ENCODE measurements at regions not wholly inside any gene's neighbourhood (a gene's known extent, or its start where the extent isn't known, plus 50 kb on each side); places are given as distances from the start of the nearest gene placed in this dataset.
"Not testable (repeated sequence)": the region's sequence is repeated elsewhere in the genome, so short reads cannot be mapped to it uniquely, and the experiment has no call there.

DNA sequence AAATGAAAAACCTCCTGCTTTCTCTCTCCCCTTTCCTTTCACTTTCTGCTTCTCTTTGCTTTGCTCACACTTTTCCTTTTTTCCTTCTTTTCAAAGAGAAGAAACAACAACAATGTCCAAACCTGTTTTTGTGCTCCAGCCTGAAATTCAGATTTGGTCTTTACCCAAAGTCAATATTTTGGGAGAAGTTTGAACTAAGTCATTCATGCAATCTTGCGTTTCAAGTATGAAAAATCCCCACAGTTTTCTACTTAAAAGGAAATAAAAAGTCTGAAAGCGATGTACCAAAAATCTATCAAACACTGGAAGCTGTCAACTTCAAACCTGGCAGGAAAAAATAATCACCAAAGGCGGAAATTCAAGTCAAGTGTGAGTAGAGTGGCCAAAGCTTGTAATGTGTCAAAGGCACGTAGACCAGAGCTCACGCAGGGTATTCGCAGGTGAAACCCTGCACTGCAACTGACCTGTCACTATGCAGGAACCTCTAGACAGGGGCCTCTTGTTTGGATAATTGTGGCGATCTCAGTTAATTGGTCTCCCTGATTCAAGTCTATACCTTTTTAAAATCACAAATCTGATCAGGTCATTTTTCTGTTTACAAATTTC, 118.8 kb upstream of the GALNT15 start:
- no peak for DNase-seq (ENCODE audit: low read depth in 3 of 3)

DNA sequence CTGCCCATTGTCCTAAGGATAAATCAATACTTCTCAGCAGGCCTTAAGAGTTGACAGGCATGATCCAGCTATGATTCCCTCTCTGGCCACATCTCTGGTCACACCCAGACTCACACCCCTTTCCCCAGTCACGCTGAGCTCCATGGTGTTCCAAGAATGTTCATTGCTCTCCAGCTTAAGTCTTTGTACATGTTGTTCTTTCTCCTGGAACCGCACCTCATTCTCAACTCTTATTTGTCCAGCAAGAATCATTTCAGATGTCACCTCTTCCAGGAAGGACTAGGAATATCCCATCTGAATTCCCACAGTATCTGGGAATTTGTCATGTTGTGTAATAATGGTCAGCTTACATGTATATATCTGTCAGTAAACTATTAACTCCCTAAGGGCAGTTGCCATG, 118.3 kb upstream of the GALNT15 start:
- DNase-seq (ENCODE audit: low read depth in 3 of 3): no peak

- no peak for DNase-seq (ENCODE audit: low read depth in 3 of 3)
Measured at GRCh38 chr3:16058521-16058920, 116.0 kb upstream of the GALNT15 start.

GRCh38 chr3:16059081-16059537, 115.4 kb upstream of the GALNT15 start:
- DNase-seq (ENCODE audit: low read depth in 3 of 3): no peak

GRCh38 chr3:16059711-16060357, 114.6 kb upstream of the GALNT15 start:
- no peak for DNase-seq (ENCODE audit: low read depth in 3 of 3)

DNA sequence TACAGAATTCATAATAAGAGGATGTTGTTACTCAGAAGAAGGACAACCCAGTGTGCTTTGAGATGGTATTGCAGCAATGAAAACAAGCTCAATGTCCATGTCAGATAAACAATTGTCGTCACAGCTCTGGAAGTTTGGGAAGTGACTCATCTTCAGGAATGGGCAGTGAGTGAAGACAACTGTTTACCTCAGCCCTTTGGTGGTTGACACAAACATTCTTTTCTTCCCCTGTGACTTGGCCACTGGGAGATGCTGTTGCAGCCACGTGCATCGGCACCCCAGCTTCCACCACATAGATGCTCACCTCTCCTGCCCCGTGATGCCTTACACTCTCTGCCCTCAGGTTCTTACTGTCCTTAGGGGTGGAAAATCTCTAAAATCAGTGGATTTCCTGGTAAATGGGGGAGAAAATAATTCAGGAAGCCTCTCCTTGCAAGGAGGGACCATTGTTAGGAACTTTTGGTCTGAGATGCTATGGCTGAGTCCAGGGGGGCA, 114.1 kb upstream of the GALNT15 start:
- DNase-seq (ENCODE audit: low read depth in 3 of 3): no peak

GRCh38 chr3:16060945-16061344, 113.5 kb upstream of the GALNT15 start:
- no peak for DNase-seq (ENCODE audit: low read depth in 3 of 3)

- DNase-seq (ENCODE audit: low read depth in 3 of 3): no peak
Measured at GRCh38 chr3:16061491-16061890, 113.0 kb upstream of the GALNT15 start.

DNA sequence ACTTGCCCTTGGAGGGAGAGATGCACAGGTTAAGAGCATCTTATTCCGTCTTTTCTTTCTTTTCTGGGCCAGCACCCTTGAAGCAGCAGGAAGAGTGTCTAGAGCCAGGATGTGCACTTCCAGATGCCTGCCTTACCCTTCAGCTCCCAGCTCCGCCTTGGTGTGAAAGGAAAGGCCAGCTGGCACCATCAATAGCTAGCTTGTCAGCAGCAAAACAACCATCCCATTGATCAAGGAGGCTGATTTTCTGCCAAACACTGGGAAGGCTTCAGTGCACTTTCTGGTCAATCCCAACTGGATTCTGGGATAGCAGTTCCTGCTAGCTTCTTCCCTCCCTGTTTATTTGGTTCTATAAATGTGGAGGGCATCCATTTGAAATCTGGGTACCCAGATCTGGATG, 110.9 kb upstream of the GALNT15 start:
- DNase-seq (ENCODE audit: low read depth in 3 of 3): no peak

DNA sequence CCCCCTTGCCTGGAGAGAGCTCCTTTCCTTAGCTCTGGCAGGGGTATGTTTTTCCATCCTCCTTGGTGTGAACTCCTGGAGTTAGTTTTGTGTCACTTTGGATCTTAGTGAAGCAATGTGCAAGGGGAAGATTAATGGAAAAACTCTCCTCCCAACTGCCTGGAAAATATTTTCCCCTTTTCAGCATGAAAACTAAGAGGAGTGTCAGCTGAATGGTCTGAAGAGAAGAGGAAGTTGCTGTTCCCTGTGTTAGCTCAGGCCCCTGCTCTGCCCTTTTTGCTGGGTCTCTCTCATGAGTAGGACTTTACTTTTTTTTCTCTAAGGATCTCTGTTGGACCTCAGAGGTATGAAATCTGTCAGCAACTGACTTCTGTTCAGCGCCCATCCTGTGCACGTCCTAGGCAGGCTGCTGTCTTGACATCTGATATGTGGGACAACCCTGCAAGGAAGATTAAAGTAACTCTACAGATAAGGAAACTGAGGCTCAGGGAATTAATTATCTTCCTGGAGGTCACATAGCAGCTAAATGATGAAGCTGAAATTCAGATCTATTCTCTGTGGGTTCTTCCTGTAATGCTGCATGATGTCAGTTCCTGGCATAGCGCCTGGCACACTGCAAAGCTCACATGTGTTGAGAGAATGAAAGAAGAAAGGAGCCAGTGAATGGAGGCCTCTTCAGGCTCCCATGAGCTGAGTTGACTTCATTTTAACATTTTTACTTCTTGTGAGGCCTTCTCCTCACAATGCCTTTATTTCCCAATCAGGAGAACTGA, 109.7 kb upstream of the GALNT15 start:
- DNase-seq (ENCODE audit: low read depth in 3 of 3): no peak

DNA sequence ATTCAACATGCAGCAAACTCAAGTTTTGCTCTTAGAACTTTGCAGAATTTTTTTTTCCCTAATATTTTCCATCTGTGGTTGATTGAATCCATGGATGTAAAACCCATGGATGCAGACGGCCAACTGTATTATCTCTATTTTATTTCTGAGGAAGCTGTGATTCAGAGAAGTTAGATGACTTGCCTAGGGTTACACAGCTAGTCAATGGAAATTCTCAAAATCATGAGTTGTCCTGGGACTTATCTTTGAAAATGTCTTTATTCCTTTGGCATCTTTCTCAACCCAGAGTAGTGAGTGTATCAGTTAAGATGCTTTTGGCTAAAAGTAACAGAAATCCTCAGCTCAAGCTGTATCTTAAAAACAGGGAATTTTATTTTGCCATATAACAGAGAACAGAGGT, 107.9 kb upstream of the GALNT15 start:
- no peak for DNase-seq (ENCODE audit: low read depth in 3 of 3)

- no peak for DNase-seq (ENCODE audit: low read depth in 3 of 3)
Measured at GRCh38 chr3:16066975-16067374, 107.5 kb upstream of the GALNT15 start.

- DNase-seq (ENCODE audit: low read depth in 3 of 3): no peak
Measured at GRCh38 chr3:16067837-16068471, 106.5 kb upstream of the GALNT15 start.

GRCh38 chr3:16069149-16069922, 105.1 kb upstream of the GALNT15 start:
- DNase-seq (ENCODE audit: low read depth in 3 of 3): no peak

DNA sequence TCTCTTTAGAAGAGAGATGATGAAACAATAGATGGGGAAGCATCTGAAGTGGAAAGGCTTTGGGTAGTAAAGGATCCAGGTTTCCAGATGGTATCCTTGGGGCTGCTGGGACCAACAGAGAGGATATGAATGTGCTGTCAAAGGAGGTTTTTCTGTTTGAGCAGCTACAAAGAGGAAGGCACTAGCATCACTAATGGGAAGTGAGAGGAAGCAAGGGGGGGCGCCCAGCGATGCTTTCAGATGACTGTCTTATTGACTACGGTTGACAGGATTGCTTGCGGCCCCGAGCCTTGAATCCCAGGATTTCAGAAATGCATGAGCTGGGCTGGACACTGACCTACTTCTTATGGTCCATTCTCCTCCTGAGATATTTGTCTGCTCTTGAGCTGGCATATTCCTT, 103.8 kb upstream of the GALNT15 start:
- DNase-seq (ENCODE audit: low read depth in 3 of 3): no peak

DNA sequence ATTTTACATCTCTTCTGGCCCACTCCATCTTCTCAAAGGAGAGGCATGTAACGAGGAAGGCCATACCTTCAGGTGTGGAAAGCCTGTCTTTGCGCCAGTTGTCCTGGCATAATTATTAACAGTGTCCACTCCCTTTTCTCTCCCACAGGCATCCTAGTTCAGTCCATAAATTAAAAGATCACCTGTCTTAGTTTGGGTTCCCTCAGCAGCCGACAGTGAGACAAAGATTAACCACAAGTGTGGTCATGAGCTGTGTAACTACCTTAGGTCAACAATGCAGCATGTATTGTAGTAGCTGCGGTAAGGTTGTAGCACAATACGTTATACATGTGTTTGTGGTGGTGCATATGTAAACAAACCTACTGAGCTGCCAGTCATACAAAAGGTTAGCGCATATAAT, 103.3 kb upstream of the GALNT15 start:
- DNase-seq (ENCODE audit: low read depth in 3 of 3): no peak

DNA sequence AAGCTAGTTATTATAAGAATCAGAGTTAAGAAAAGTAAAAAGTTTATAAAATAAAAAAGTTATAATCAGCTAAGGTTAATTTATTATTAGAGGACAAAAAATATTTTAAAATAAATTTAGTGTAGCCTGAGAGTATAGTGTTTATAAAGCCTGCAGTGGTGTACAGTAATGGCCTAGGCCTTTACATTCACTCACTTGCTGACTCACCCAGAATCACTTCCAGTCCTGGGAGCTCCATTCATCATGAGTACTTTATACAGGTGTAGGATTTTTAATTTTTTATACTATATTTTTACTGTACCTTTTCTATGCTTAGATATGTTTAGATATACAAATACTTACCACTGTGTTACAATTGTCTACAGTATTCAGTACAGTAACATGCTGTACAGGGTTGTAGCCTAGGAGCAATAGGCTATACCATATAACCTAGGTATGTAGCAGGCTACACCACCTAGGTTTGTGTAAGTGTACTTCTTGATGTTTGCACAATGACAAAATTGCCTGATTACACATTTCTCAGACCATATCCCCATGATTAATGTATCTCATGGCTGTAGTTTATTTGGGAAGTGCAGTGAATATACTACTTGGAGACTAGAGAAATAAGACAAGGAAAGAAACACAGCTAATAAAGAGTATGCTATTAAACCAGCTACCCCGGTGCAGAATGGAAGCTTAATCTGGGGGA, 101.9 kb upstream of the GALNT15 start:
- DNase-seq (ENCODE audit: low read depth in 3 of 3): no peak

- no peak for DNase-seq (ENCODE audit: low read depth in 3 of 3)
Measured at GRCh38 chr3:16073203-16073602, 101.3 kb upstream of the GALNT15 start.

DNA sequence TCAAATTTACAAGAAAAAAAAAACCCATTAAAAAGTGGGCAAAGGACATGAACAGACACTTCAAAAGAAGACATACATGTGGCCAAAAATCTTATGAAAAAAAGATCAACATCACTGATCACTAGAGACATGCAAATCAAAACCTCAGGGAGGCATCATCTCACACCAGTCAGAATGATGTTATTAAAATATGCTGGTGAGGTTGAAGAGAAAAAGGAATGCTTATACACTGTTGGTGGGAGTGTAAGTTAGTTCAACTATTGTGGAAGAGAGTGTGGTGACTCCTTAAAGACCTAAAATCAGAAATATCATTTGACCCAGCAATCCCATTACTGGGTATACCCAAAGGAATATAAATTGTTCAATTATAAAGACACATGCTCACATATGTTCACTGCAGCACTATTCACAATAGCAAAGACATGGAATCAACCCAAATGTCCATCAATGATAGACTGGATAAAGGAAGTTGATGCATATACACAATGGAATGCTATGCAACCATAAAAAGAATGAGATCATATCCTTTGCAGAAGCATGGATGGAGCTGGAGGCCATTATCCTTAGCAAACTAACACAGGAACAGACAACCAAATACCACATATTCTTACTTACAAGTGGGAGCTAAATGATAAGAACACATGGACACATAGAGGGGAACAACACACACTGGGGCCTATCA, 100.3 kb upstream of the GALNT15 start:
- not testable (repeated sequence) for DNase-seq (ENCODE audit: low read depth in 3 of 3)

- no peak for DNase-seq (ENCODE audit: low read depth in 3 of 3)
Measured at GRCh38 chr3:16075647-16076046, 98.8 kb upstream of the GALNT15 start.

Measured in stimulated activated CD4-positive, alpha-beta T cell treated with anti-CD3 and anti-CD28 coated beads, TNF-alpha, amount 100 ng/mL, for 4 hours (primary cell).